Epithelial cell of proximal tubule (primary cell): ENCODE measurements at regions not wholly inside any gene's neighbourhood (a gene's known extent, or its start where the extent isn't known, plus 50 kb on each side); places are given as distances from the start of the nearest gene placed in this dataset.

ENCODE experiments used
- DNase-seq: peaks from one replicate; pipeline ENCODE4 v3.0.0-alpha.2; 2011; ENCODE audit warnings: low read depth
- H3K4me3 ChIP-seq: 2 replicates; pipeline ENCODE4 v1.5.1; 2011; ENCODE audit warnings: low read depth, mild to moderate bottlenecking, low read length
- CTCF ChIP-seq: conservative IDR thresholded peaks from 2 replicates; pipeline ENCODE4 v1.5.1; 2012; ENCODE audit warnings: low read depth, mild to moderate bottlenecking, low read length

GRCh38 chr20:52454660-52455059 is 263.1 kb upstream of the ZFP64 start:
- no peak overlapping the region for H3K4me3 ChIP-seq
- no peak for TF ChIP-seq CTCF
- DNase-seq = no peak

DNA sequence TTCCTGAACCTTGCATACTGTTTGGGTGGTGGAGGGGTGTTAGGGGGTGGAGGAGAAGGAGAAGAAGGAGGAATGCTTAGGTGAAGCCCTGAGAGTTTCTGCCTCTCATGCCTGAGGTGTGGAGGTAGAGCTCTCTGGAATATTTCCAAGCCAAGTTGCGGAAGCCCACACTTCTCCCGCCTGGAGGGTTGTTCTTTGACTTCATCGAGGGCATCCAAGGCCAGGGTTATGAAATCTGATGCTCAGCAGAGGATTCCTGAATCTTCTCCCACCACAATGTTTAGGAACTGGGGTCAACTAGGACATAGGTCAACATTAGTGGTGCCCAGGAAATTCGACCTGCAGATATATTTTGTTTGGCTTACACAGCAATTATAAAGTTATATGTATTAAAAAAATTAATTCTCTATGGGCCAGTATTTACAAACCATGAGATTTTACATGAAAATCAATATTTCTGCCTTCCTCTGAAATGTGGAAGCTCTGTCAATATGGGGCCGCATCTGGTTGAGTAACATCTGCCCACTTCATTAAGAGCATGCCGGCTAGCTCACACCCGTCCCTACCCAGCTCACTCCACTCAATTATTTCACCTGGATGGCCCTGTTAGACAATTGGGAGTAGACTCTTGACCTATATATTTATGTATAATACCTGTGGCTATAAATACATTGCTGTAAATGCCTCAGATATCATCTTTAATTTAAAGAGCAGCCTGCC is 257.1 kb upstream of the ZFP64 start:
- H3K4me3 ChIP-seq = no peak overlapping the region
- no peak for TF ChIP-seq CTCF
- DNase-seq = no peak

- TF ChIP-seq CTCF = no peak
- H3K4me3 ChIP-seq = no peak overlapping the region
- no peak for DNase-seq
Measured at GRCh38 chr20:52447225-52447551, 255.6 kb upstream of the ZFP64 start.

DNA sequence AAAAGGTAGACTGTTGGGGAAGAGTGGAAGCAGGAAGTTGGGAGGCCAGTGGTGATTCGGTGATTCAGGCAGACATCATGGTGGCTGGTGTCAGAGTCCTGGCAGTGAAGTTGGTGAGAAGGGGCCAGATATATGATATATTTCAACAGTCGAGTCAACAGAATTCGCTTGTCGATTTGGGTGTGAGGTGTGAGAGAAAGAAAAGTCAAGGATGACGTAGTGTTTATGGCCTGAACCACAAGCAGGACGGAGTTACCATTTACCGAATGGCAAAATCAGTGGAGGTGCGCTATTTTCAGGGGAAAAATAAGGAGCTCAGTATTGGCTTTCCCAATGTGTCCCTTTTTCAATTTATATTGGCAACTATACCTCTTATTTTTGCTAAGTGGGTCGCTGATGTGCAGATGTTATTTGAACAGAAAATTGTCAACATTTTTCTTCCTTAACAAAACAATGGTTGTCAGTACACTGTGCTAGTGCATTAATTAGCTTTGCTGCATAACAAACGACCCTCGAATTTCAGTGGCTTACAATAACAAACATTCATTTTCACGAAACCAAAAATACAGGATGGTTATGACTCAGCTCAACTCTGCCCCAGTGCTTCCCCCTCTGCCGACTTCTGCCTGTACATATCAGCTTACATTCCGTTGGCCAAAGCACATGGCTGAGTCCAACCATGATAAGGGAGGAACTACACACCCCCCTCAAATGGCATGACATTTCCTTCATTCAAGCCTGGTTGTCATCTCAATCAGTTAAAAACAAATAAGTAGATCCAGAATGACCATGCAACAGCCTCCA is 255.0 kb upstream of the ZFP64 start:
- H3K4me3 ChIP-seq = no peak overlapping the region
- no peak for DNase-seq
- no peak for TF ChIP-seq CTCF

GRCh38 chr20:52444455-52444854 is 252.9 kb upstream of the ZFP64 start:
- no peak overlapping the region for H3K4me3 ChIP-seq
- no peak for DNase-seq
- TF ChIP-seq CTCF = no peak

- no peak for TF ChIP-seq CTCF
- no peak for DNase-seq
- no peak overlapping the region for H3K4me3 ChIP-seq
Measured at GRCh38 chr20:52443874-52444273, 252.3 kb upstream of the ZFP64 start.

- no peak for TF ChIP-seq CTCF
- H3K4me3 ChIP-seq = no peak overlapping the region
- DNase-seq = no peak
Measured at GRCh38 chr20:52441710-52442109, 250.1 kb upstream of the ZFP64 start.
